ENCODE measurements at regions not wholly inside any gene's neighbourhood (a gene's known extent, or its start where the extent isn't known, plus 50 kb on each side); places are given as distances from the start of the nearest gene placed in this dataset.

DNA sequence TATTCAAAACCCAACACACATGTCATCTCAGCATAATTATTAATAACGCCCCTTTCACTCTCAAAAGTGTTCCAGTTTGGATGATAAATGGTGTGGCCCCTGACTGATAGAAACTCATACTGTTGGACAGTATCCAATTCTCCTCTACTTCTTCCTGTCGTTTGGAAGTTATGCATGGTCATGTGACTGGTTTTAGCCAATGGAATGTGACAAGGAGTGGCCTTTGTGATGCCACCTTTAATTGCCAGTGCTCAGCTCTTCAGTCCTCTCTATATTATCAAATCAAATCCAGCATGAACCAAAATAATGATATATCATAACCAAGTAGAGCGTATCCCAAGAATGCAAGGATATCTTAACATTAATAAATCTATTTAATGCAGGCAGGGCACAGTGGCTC lies 117.8 kb upstream of the SPIN1 start:
- Histone ChIP-seq H3K9ac (ENCODE audit: low read depth in 1 of 2, low read length in 2 of 2) (no peak overlapping the region), H3K9me3 (ENCODE audit: control insufficient read depth in 4 of 4, low read length in 3 of 4) (no peaks in the 10 kb centered on the region), H3K4me1 (ENCODE audit: control insufficient read depth in 4 of 4, insufficient read depth in 4 of 4, low read length in 3 of 4) (peaks cover 0 to 3% (median under 1%) of the 10 kb centered on the region in 4 donors), H3K4me3 (ENCODE audit: low read depth in 1 of 3, low read length in 3 of 3) (no peak overlapping the region), H3K27me3 (ENCODE audit: control insufficient read depth in 4 of 4, insufficient read depth in 4 of 4, low read length in 3 of 4) (no peaks in the 10 kb centered on the region), H3K27ac (ENCODE audit: low read depth in 1 of 2, low read length in 2 of 2) (no peak overlapping the region), H3K36me3 (ENCODE audit: control insufficient read depth in 4 of 4, insufficient read depth in 3 of 4, low read depth in 1 of 4, low read length in 3 of 4) (no peaks in the 10 kb centered on the region)
- 61% methylated on average over 3 of the region's 3 CpGs for WGBS
- TF ChIP-seq, protein P1, sequence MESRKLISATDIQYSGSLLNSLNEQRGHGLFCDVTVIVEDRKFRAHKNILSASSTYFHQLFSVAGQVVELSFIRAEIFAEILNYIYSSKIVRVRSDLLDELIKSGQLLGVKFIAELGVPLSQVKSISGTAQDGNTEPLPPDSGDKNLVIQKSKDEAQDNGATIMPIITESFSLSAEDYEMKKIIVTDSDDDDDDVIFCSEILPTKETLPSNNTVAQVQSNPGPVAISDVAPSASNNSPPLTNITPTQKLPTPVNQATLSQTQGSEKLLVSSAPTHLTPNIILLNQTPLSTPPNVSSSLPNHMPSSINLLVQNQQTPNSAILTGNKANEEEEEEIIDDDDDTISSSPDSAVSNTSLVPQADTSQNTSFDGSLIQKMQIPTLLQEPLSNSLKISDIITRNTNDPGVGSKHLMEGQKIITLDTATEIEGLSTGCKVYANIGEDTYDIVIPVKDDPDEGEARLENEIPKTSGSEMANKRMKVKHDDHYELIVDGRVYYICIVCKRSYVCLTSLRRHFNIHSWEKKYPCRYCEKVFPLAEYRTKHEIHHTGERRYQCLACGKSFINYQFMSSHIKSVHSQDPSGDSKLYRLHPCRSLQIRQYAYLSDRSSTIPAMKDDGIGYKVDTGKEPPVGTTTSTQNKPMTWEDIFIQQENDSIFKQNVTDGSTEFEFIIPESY (IDR thresholded peaks at IDR 0.05) = no peak
- TF ChIP-seq CTCF (IDR thresholded peaks at IDR 0.05; ENCODE audit: low read depth, low read length, missing input control) (no peak), EGR1 (IDR thresholded peaks at IDR 0.05; ENCODE audit: low read depth in 2 of 2) (no peak), ATF3 (IDR thresholded peaks at IDR 0.05) (no peak), SP1 (IDR thresholded peaks at IDR 0.05) (no peak), FOXA2 (IDR thresholded peaks at IDR 0.05) (no peak), MAX (IDR thresholded peaks at IDR 0.05) (no peak), RXRA (IDR thresholded peaks at IDR 0.05) (no peak), NR2F2 (IDR thresholded peaks at IDR 0.05) (no peak), YY1 (IDR thresholded peaks at IDR 0.05) (no peak), HNF4A (conservative IDR thresholded peaks at IDR 0.05) (no peak), JUND (IDR thresholded peaks at IDR 0.05) (no peak), HNF4G (IDR thresholded peaks at IDR 0.05) (no peak)
- TF ChIP-seq, protein P2, sequence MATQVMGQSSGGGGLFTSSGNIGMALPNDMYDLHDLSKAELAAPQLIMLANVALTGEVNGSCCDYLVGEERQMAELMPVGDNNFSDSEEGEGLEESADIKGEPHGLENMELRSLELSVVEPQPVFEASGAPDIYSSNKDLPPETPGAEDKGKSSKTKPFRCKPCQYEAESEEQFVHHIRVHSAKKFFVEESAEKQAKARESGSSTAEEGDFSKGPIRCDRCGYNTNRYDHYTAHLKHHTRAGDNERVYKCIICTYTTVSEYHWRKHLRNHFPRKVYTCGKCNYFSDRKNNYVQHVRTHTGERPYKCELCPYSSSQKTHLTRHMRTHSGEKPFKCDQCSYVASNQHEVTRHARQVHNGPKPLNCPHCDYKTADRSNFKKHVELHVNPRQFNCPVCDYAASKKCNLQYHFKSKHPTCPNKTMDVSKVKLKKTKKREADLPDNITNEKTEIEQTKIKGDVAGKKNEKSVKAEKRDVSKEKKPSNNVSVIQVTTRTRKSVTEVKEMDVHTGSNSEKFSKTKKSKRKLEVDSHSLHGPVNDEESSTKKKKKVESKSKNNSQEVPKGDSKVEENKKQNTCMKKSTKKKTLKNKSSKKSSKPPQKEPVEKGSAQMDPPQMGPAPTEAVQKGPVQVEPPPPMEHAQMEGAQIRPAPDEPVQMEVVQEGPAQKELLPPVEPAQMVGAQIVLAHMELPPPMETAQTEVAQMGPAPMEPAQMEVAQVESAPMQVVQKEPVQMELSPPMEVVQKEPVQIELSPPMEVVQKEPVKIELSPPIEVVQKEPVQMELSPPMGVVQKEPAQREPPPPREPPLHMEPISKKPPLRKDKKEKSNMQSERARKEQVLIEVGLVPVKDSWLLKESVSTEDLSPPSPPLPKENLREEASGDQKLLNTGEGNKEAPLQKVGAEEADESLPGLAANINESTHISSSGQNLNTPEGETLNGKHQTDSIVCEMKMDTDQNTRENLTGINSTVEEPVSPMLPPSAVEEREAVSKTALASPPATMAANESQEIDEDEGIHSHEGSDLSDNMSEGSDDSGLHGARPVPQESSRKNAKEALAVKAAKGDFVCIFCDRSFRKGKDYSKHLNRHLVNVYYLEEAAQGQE (IDR thresholded peaks at IDR 0.05) = no peak
- DNase-seq (ENCODE audit: low spot score) = no peak

- DNase-seq (ENCODE audit: low spot score) = no peak
- H3K4me1 ChIP-seq (ENCODE audit: control insufficient read depth in 4 of 4, insufficient read depth in 4 of 4, low read length in 3 of 4) = peaks cover 0 to 3% (median under 1%) of the 10 kb centered on the region in 4 donors
- TF ChIP-seq FOXA1 (IDR thresholded peaks at IDR 0.05) = no peak
- no peak for TF ChIP-seq YY1 (IDR thresholded peaks at IDR 0.05)
- TF ChIP-seq GABPA (IDR thresholded peaks at IDR 0.05 in 1 of 2, conservative IDR thresholded peaks at IDR 0.05 in 1 of 2) = no peak
- no peak for TF ChIP-seq EGR1 (IDR thresholded peaks at IDR 0.05; ENCODE audit: low read depth in 2 of 2)
- TF ChIP-seq, protein P1 (IDR thresholded peaks at IDR 0.05) = no peak
- TF ChIP-seq RXRA (IDR thresholded peaks at IDR 0.05) = no peak
- no peak for TF ChIP-seq JUND (IDR thresholded peaks at IDR 0.05)
- no peak for TF ChIP-seq HNF4G (IDR thresholded peaks at IDR 0.05)
- no peak for TF ChIP-seq SP1 (IDR thresholded peaks at IDR 0.05)
- no peak for TF ChIP-seq FOXA2 (IDR thresholded peaks at IDR 0.05)
- no peak for TF ChIP-seq NR2F2 (IDR thresholded peaks at IDR 0.05)
- TF ChIP-seq RAD21 (IDR thresholded peaks at IDR 0.05) = no peak
- no peak for TF ChIP-seq CTCF (IDR thresholded peaks at IDR 0.05; ENCODE audit: low read depth, low read length, missing input control)
- TF ChIP-seq MAX (IDR thresholded peaks at IDR 0.05) = no peak
- TF ChIP-seq TAF1 (conservative IDR thresholded peaks at IDR 0.05) = no peak
- no peak for TF ChIP-seq ATF3 (IDR thresholded peaks at IDR 0.05)
- TF ChIP-seq HNF4A (conservative IDR thresholded peaks at IDR 0.05) = no peak
Measured at GRCh38 chr9:88268886-88269285, 119.4 kb upstream of the SPIN1 start.

More at GRCh38 chr9:88268886-88269285, 119.4 kb upstream of the SPIN1 start:
- Histone ChIP-seq H3K27ac (ENCODE audit: low read depth in 1 of 2, low read length in 2 of 2) (no peak overlapping the region), H3K9ac (ENCODE audit: low read depth in 1 of 2, low read length in 2 of 2) (no peak overlapping the region), H3K9me3 (ENCODE audit: control insufficient read depth in 4 of 4, low read length in 3 of 4) (no peaks in the 10 kb centered on the region), H3K27me3 (ENCODE audit: control insufficient read depth in 4 of 4, insufficient read depth in 4 of 4, low read length in 3 of 4) (no peaks in the 10 kb centered on the region), H3K4me3 (ENCODE audit: low read depth in 1 of 3, low read length in 3 of 3) (no peak overlapping the region), H3K36me3 (ENCODE audit: control insufficient read depth in 4 of 4, insufficient read depth in 3 of 4, low read depth in 1 of 4, low read length in 3 of 4) (no peaks in the 10 kb centered on the region)
